ENCODE measurements at regions not wholly inside any gene's neighbourhood (a gene's known extent, or its start where the extent isn't known, plus 50 kb on each side); places are given as distances from the start of the nearest gene placed in this dataset.

- no peak for TF ChIP-seq MEIS1 (CRISPR knock-in tag; IDR thresholded peaks at IDR 0.05; ENCODE audit: borderline replicate concordance)
- no peak for TF ChIP-seq CTCF (CRISPR knock-in tag; IDR thresholded peaks at IDR 0.05)
- TF ChIP-seq SMC3 (IDR thresholded peaks at IDR 0.05; ENCODE audit: low read length) = no peak
Measured at GRCh38 chr11:115684135-115684534, 179.9 kb upstream of the CADM1 start.

Measured in HepG2 (cell line).